ENCODE measurements at regions not wholly inside any gene's neighbourhood (a gene's known extent, or its start where the extent isn't known, plus 50 kb on each side); places are given as distances from the start of the nearest gene placed in this dataset.

DNA sequence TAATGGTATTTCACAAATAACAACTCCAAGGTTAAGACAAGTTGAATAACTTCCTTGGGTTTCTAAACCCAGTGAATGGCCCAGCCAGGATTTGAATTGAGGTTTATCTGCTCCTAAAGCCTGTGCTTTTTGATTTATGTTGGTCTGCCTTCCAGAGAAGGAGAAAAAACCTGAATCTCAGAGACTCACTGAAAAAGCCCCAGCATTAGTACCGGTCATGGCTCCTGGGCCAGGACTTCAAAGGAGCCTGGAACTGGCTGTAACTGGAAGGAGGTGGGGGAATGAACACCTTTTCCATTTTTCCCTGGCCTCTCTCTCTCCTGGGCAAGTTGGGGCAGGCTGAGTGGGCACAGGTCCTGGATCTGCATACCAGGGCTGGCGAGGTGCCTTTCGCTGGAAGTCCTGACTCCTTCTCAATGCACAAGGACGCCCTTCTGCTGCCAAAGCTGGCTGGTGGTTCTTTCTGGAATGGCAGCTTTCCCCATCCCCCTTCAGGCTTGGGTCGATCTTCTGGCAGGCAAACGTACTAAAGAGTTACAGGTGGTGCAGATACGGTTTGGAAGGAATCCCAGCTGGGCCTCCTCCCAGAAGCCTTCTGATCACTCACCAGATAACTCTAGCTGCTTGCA, 268.2 kb downstream of the PTEN start:
- no peak for FAIRE-seq

GRCh38 chr10:88136712-88137111, 273.3 kb downstream of the PTEN start:
- FAIRE-seq, result no peak

GRCh38 chr10:88138319-88138848, 275.0 kb downstream of the PTEN start:
- peak; percentile 62 for FAIRE-seq

- FAIRE-seq, result no peak
Observed at GRCh38 chr10:88147000-88147798, 283.8 kb downstream of the PTEN start.

- no peak for FAIRE-seq
Observed at GRCh38 chr10:88149906-88150305, 286.5 kb downstream of the PTEN start.

GRCh38 chr10:88150339-88150738, 286.9 kb downstream of the PTEN start:
- FAIRE-seq, result no peak

DNA sequence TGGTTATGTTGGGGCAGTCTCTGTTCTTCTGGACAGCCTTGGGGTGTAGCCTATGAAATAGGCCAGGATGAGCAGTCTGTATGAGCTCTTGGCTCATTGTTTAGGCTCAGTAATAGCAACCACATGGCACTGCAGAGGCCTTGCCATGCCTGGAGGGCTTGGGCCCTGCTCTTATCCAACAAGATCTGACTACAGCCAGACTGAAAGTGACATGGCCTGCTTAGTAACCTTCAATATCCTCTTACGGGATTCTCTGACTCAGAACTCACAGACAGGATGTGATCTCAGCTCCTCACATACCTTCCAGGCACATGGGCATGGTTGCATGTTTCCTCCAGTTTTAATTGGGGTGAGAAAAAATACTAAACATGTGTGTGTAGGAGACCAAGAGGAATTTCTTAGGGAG, 289.3 kb downstream of the PTEN start:
- no peak for FAIRE-seq

GRCh38 chr10:88154596-88155250, 291.3 kb downstream of the PTEN start:
- FAIRE-seq, result peak; percentile 47

DNA sequence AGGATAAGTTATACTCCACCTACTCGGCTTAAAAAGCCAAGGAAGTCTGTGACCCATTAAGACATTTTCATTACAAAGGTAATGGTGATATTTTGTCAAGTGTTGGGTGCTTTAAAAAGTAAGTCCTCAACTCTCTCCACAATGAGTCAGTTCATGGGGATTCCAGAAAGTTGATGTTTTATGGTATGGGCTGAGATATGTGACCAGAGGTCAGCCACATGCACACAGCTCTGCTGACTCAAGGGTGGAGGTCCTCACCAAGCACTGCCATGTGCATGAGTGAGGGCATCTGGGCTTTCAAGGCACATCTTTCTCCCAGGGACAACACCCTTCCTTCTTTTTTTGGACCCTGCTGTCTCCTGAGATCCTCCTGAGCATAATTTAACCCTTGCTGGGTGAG, 292.9 kb downstream of the PTEN start:
- no peak for FAIRE-seq

- FAIRE-seq, result peak; percentile 62
Observed at GRCh38 chr10:88157981-88158465, 294.6 kb downstream of the PTEN start.

DNA sequence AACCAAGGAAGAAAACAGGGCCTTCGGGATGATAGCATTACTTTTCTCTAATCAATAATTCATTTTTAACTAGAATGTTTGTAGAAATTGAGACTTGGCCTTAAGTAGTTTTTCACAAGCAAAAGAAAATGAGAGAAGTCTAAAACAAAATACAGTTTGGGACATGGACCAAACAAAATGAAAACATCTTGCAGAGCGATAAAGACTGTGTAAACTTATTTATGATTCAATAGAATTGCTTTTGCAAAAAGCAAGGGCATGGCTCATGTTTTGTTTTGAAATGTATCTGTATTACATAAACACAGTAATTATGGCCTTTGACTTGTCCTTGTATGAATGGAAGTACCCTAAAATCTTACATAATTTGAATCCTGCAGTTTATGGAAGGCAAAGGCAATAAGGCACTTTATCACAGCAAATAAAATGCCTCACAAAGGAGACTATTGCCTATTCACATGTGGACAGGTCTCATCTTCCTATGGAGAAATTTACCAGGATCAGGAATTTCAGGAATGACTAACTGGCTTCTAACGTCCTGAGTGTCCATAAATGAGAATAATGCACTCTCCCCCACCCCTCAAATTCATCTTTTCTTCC, 295.2 kb downstream of the PTEN start:
- FAIRE-seq, result no peak

DNA sequence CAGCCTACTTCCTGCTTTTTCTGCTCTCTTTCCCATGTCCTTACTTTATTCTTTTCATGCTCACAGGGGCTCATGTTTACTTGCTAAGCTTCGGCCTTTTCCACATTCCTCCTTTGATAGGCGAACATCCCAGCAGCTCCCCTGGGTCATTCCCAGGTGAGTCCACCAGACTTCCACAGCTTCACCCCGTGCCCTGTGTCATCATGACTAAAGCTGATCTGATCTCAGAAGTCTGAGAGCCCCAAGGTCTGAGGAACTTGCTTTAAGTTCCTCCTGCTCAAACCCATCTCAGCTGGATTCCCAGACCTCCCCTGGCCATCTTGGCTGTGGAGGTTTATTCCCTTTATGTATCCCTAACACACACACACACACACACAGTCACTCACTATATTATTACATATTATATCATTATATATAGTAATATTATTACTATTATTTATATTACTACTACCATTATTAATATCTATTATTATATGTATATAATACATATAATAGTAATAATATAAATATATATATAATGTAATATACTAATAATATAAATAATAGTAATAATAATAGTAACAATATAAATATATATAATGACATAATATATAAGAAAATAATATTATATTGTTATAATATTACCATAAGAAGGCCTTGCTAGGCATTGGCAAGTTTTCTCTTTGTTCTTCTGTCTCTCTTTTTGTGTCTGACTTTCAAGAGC, 295.9 kb downstream of the PTEN start:
- no peak for FAIRE-seq

- no peak for FAIRE-seq
Observed at GRCh38 chr10:88161070-88161469, 297.6 kb downstream of the PTEN start.

DNA sequence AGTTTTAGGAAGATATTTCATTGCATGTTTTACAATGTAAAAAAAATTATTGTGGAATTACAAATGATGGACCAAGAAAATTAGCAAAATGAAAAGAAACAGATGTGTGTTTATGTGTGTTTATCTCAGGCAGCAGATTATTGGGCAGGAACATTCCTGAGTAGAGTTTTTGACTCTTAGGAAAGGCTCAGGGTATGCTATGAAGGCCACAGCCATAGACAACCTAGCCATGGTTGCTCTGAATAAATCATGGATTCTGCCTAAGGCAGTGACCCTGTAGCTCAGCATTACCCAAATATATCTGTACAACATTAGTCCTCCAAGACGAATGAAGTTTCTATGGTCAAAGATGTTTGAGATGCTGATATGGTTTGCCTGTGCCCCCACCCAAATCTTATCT, 298.3 kb downstream of the PTEN start:
- FAIRE-seq, result no peak

DNA sequence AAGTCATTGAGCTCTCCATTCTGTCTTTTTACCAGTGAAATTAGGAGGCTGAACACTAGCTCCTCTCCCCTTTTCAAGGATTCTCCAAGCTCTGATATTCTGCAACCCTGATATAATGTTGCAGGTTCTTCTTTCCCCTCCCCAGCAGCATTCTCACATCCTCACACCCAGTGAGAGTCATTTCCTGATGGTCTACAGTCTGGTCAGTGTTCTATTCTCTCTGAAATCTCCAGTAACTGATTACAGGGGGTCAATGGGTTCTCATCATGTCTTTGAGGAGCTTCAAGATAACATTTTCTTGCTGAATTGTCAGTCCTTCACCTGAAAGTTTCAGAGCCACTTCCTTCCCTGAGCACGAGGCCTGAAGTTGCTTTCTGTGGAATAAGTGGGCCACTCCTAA, 299.4 kb downstream of the PTEN start:
- no peak for FAIRE-seq

- no peak for FAIRE-seq
Observed at GRCh38 chr10:88163572-88163971, 300.1 kb downstream of the PTEN start.

DNA sequence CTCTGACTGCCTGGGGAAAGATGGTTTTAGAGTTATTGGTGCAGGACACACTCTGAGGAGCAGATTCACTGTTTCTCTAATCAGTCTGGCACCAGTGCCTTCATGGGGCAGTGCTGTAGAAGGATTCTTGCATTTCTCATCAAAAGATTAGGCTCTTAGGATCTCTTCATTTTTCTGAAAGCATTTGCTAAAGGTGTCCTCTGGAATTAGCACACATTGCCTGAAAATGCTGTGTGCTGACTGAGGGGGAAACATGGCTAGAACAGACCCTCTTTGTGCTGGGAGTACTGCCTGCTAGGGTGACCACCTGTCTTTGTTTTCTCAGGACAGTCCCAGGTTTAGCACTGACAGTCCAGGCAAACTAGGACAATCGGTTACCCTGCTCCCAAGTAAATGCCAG, 301.0 kb downstream of the PTEN start:
- FAIRE-seq, result no peak

- no peak for FAIRE-seq
Observed at GRCh38 chr10:88165849-88166271, 302.4 kb downstream of the PTEN start.

- no peak for FAIRE-seq
Observed at GRCh38 chr10:88168171-88169036, 305.0 kb downstream of the PTEN start.

GRCh38 chr10:88169037-88169319, 305.6 kb downstream of the PTEN start:
- no peak for FAIRE-seq

- FAIRE-seq, result no peak
Observed at GRCh38 chr10:88170628-88171027, 307.2 kb downstream of the PTEN start.

GRCh38 chr10:88172159-88172558, 308.7 kb downstream of the PTEN start:
- no peak for FAIRE-seq
